ENCODE measurements at regions not wholly inside any gene's neighbourhood (a gene's known extent, or its start where the extent isn't known, plus 50 kb on each side); places are given as distances from the start of the nearest gene placed in this dataset.

DNA sequence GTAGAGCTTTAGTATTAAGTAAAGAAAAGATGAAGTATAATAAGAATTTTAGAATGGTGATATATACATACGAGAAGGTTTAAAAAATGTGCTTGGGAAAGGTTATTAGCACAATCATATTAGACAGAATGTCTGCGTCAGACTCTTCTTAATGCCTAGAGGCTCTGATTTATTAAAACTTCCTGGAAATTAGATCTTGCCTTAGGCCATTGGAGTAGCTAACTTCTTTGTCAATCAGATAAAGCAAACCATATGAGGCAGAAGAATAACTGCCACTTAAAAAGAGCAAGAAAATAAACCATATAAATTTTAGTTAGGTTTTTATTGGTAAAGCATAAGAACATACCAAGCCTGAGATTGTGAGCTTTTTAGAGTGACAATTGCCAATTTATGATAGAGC is 309.1 kb downstream of the TLL1 start:
- ChIA-PET CTCF (interaction anchor here (0.6 to 1.3 kb wide), 2 partner anchors 413 to 1052 kb away, joined by 4 read pairs; no protein-coding TSS in a partner anchor), POLR2A (no interaction called here), RAD21 (ENCODE audit: low non-redundant PET in 1 of 2, low total read pairs in 2 of 2, uncharacterized antibody in 2 of 2, unreplicated experiment in 2 of 2) (no interaction called here)
- Histone ChIP-seq H2AFZ (ENCODE audit: low read depth, low read length, poor library complexity, severe bottlenecking) (no peak overlapping the region), H3K9ac (ENCODE audit: low read length) (no peak overlapping the region), H4K20me1 (ENCODE audit: insufficient read depth) (no peaks in the 10 kb centered on the region; the same call in 1 of the 2 replicates), H3K4me2 (ENCODE audit: low read length) (no peak overlapping the region), H3K9me2 (ENCODE audit: insufficient read depth) (no peaks in the 10 kb centered on the region), H3K27ac (ENCODE audit: low read depth, low read length) (no peak overlapping the region), H3K9me3 (ENCODE audit: control insufficient read depth in 1 of 2, insufficient read depth in 1 of 2, low read depth in 1 of 2, low read length in 2 of 2) (no peaks in the 10 kb centered on the region), H3K27me3 (ENCODE audit: insufficient read depth, low read length) (no peaks in the 10 kb centered on the region), H3K4me3 (replicated peaks in 1 of 2; ENCODE audit: low read depth in 1 of 2, low read length in 2 of 2) (no peak overlapping the region), H3K79me2 (ENCODE audit: insufficient read depth, low read length) (no peaks in the 10 kb centered on the region), H3K4me1 (ENCODE audit: control insufficient read depth in 1 of 2, insufficient read depth in 2 of 2, low read length in 2 of 2) (no peaks in the 10 kb centered on the region), H3K36me3 (ENCODE audit: control insufficient read depth in 1 of 2, insufficient read depth in 2 of 2, low read length in 2 of 2) (no peaks in the 10 kb centered on the region)
- intact Hi-C loops (cut with micrococcal nuclease) = no loop called here
- TF ChIP-seq EGR1 (IDR thresholded peaks at IDR 0.05; ENCODE audit: low read depth) = no peak
- DNase-seq (ENCODE audit: low read depth, low spot score) = no peak
- BruUV-seq (replicated peaks) = no TSS peak
- no peak for ATAC-seq

DNA sequence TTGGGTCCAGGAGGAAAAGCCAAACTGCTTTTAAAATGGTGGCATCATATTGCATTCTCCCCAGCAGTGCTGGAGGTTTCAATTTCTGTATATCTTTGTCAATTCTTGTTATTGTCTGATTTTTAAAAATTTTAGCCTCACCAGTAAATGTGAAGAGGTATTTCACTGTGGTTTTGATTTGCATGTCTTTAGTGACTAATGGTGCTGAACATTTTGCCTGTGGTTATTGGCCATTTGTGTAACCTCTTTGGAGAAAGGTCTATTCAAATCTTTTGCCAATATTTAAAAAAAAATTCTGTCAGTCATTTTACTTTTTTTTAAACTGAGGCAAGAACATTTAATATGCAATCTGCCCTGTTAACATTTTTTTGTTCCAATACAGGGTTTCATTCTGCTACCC is 322.1 kb downstream of the TLL1 start:
- H3K9me3 ChIP-seq (ENCODE audit: control insufficient read depth in 1 of 2, insufficient read depth in 1 of 2, low read depth in 1 of 2, low read length in 2 of 2) = no peaks in the 10 kb centered on the region
- no peak overlapping the region for H3K4me3 ChIP-seq (replicated peaks in 1 of 2; ENCODE audit: low read depth in 1 of 2, low read length in 2 of 2)
- no peak for ATAC-seq
- intact Hi-C loops (cut with micrococcal nuclease) = no loop called here
- H4K20me1 ChIP-seq (ENCODE audit: insufficient read depth) = no peaks in the 10 kb centered on the region
- RAD21 ChIA-PET (ENCODE audit: low non-redundant PET in 1 of 2, low total read pairs in 2 of 2, uncharacterized antibody in 2 of 2, unreplicated experiment in 2 of 2) = no interaction called here
- H3K79me2 ChIP-seq (ENCODE audit: insufficient read depth, low read length) = no peaks in the 10 kb centered on the region
- H3K4me1 ChIP-seq (ENCODE audit: control insufficient read depth in 1 of 2, insufficient read depth in 2 of 2, low read length in 2 of 2) = no peaks in the 10 kb centered on the region
- H3K27ac ChIP-seq (ENCODE audit: low read depth, low read length) = no peak overlapping the region
- H3K9ac ChIP-seq (ENCODE audit: low read length) = no peak overlapping the region
- TF ChIP-seq MAX (IDR thresholded peaks at IDR 0.05) = no peak
- no peak for TF ChIP-seq CBX3 (IDR thresholded peaks at IDR 0.05; ENCODE audit: low read depth)
- TF ChIP-seq FOSL1 (IDR thresholded peaks at IDR 0.05; ENCODE audit: low read depth) = no peak
- no peak for TF ChIP-seq EGR1 (IDR thresholded peaks at IDR 0.05; ENCODE audit: low read depth)
- no peak for TF ChIP-seq YY1 (IDR thresholded peaks at IDR 0.05; ENCODE audit: extremely low read depth, insufficient replicate concordance, low read depth, low read length)
- DNase-seq (ENCODE audit: low read depth, low spot score) = no peak
- CTCF ChIA-PET = no interaction called here
- no peak overlapping the region for H2AFZ ChIP-seq (ENCODE audit: low read depth, low read length, poor library complexity, severe bottlenecking)
- H3K4me2 ChIP-seq (ENCODE audit: low read length) = no peak overlapping the region
- no TSS peak for BruUV-seq (replicated peaks)
- POLR2A ChIA-PET = no interaction called here
- no peaks in the 10 kb centered on the region for H3K27me3 ChIP-seq (ENCODE audit: insufficient read depth, low read length)
- H3K36me3 ChIP-seq (ENCODE audit: control insufficient read depth in 1 of 2, insufficient read depth in 2 of 2, low read length in 2 of 2) = no peaks in the 10 kb centered on the region
- H3K9me2 ChIP-seq (ENCODE audit: insufficient read depth) = no peaks in the 10 kb centered on the region

Data from HCT116 (cell line).